Suprapubic skin (tissue), 4 donors: ENCODE measurements at regions not wholly inside any gene's neighbourhood (a gene's known extent, or its start where the extent isn't known, plus 50 kb on each side); places are given as distances from the start of the nearest gene placed in this dataset.

Source experiments
- CTCF ChIP-seq, 2 donors: fragments of 200-600 bp in 1 of 2; fragments of 450-650 bp in 1 of 2; sonication (generic) in 1 of 2; IDR thresholded peaks; one replicate each; pipeline ENCODE4 v1.5.1; 2016 to 2019; ENCODE audit warnings: antibody characterized with exemption in 2 of 2, mild to moderate bottlenecking in 1 of 2, moderate library complexity in 1 of 2
- EP300 ChIP-seq: sonication (generic); formaldehyde crosslinking; IDR thresholded peaks from one replicate; pipeline ENCODE4 v1.6.1; 2017; ENCODE audit warnings: antibody characterized with exemption
- POLR2A ChIP-seq, 2 donors: fragments of 450-650 bp; IDR thresholded peaks; one replicate each; pipeline ENCODE4 v1.6.1; 2017; ENCODE audit warnings: antibody characterized with exemption in 2 of 2, mild to moderate bottlenecking in 2 of 2, moderate library complexity in 2 of 2
- POLR2AphosphoS5 ChIP-seq, 3 donors: sonication (generic); formaldehyde crosslinking; IDR thresholded peaks; one replicate each; pipeline ENCODE4 v1.6.1; 2017; ENCODE audit warnings: antibody characterized with exemption in 3 of 3

GRCh38 chr18:55687106-55687505 is 99.1 kb upstream of the TCF4 start:
- TF ChIP-seq CTCF (IDR thresholded peaks at IDR 0.05), result no peak
- TF ChIP-seq POLR2A (IDR thresholded peaks at IDR 0.05), result no peak
- no peak for TF ChIP-seq POLR2AphosphoS5 (IDR thresholded peaks at IDR 0.05)
- no peak for TF ChIP-seq EP300
